ENCODE measurements at regions not wholly inside any gene's neighbourhood (a gene's known extent, or its start where the extent isn't known, plus 50 kb on each side); places are given as distances from the start of the nearest gene placed in this dataset.

DNA sequence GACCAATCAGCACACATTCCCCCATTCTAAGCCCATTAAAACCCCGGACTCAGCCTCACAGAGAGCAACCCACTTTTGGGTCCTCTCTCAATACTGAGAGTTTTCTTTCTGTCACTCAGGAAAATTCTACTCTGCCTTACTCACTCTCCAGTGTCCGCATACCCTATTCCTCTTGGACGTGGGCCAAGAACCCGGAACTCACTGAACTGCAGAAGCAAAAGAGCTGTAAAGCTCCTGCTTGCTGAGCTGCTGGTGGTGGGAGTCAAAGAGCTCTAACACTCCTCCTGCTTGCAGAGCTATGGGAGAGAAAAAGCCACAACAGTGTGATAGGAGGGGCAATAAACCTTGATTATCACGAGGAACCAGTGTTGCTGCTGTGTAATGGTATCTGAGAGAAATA lies 386.9 kb downstream of the POM121L12 start:
- TF ChIP-seq, protein P1, sequence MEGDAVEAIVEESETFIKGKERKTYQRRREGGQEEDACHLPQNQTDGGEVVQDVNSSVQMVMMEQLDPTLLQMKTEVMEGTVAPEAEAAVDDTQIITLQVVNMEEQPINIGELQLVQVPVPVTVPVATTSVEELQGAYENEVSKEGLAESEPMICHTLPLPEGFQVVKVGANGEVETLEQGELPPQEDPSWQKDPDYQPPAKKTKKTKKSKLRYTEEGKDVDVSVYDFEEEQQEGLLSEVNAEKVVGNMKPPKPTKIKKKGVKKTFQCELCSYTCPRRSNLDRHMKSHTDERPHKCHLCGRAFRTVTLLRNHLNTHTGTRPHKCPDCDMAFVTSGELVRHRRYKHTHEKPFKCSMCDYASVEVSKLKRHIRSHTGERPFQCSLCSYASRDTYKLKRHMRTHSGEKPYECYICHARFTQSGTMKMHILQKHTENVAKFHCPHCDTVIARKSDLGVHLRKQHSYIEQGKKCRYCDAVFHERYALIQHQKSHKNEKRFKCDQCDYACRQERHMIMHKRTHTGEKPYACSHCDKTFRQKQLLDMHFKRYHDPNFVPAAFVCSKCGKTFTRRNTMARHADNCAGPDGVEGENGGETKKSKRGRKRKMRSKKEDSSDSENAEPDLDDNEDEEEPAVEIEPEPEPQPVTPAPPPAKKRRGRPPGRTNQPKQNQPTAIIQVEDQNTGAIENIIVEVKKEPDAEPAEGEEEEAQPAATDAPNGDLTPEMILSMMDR (IDR thresholded peaks at IDR 0.05) = no peak
- TF ChIP-seq POLR2A (IDR thresholded peaks at IDR 0.05) = no peak
